Activated naive CD4-positive, alpha-beta T cell treated with anti-CD3 and anti-CD28 coated beads, Interleukin-2, amount 50 U/mL, for 16 hours (primary cell): ENCODE measurements at regions not wholly inside any gene's neighbourhood (a gene's known extent, or its start where the extent isn't known, plus 50 kb on each side); places are given as distances from the start of the nearest gene placed in this dataset.
"Not testable (repeated sequence)": the region's sequence is repeated elsewhere in the genome, so short reads cannot be mapped to it uniquely, and the experiment has no call there.

ENCODE experiments used
- DNase-seq: peaks from one replicate; pipeline ENCODE4 v3.0.0-alpha.2; 2020

GRCh38 chr13:58655086-58655485 lies 1023.5 kb downstream of the PCDH17 start:
- no peak for DNase-seq

GRCh38 chr13:58660826-58661225 lies 1029.3 kb downstream of the PCDH17 start:
- no peak for DNase-seq

GRCh38 chr13:58666331-58666730 lies 1034.8 kb downstream of the PCDH17 start:
- no peak for DNase-seq

GRCh38 chr13:58667096-58667495 lies 1035.6 kb downstream of the PCDH17 start:
- no peak for DNase-seq

GRCh38 chr13:58680115-58680514 lies 1048.6 kb downstream of the PCDH17 start:
- DNase-seq, result no peak

GRCh38 chr13:58682616-58683015 lies 1051.1 kb downstream of the PCDH17 start:
- no peak for DNase-seq

GRCh38 chr13:58687148-58687547 lies 1055.6 kb downstream of the PCDH17 start:
- DNase-seq, result no peak

- no peak for DNase-seq
Observed at GRCh38 chr13:58698531-58698930, 1067.0 kb downstream of the PCDH17 start.

GRCh38 chr13:58704953-58705352 lies 1073.4 kb downstream of the PCDH17 start:
- DNase-seq, result no peak

GRCh38 chr13:58706421-58706820 lies 1074.9 kb downstream of the PCDH17 start:
- no peak for DNase-seq

GRCh38 chr13:58712191-58712590 lies 1080.6 kb downstream of the PCDH17 start:
- DNase-seq, result no peak

- DNase-seq, result not testable (repeated sequence)
Observed at GRCh38 chr13:58714016-58714415, 1082.5 kb downstream of the PCDH17 start.

GRCh38 chr13:58721273-58721672 lies 1089.7 kb downstream of the PCDH17 start:
- no peak for DNase-seq

GRCh38 chr13:58728126-58728525 lies 1096.6 kb downstream of the PCDH17 start:
- DNase-seq, result no peak

GRCh38 chr13:58729361-58729760 lies 1097.8 kb downstream of the PCDH17 start:
- no peak for DNase-seq

GRCh38 chr13:58744686-58745085 lies 1113.1 kb downstream of the PCDH17 start:
- no peak for DNase-seq

GRCh38 chr13:58767566-58767965 lies 1136.0 kb downstream of the PCDH17 start:
- no peak for DNase-seq

- no peak for DNase-seq
Observed at GRCh38 chr13:58773280-58773859, 1141.8 kb downstream of the PCDH17 start.

- no peak for DNase-seq
Observed at GRCh38 chr13:58782736-58783135, 1151.2 kb downstream of the PCDH17 start.

GRCh38 chr13:58792854-58793253 lies 1161.3 kb downstream of the PCDH17 start:
- no peak for DNase-seq

- DNase-seq, result no peak
Observed at GRCh38 chr13:58795715-58796114, 1164.2 kb downstream of the PCDH17 start.

- no peak for DNase-seq
Observed at GRCh38 chr13:58804832-58805231, 1173.3 kb downstream of the PCDH17 start.

GRCh38 chr13:58806401-58806800 lies 1174.9 kb downstream of the PCDH17 start:
- no peak for DNase-seq

GRCh38 chr13:58823701-58824100 lies 1192.2 kb downstream of the PCDH17 start:
- no peak for DNase-seq

GRCh38 chr13:58827904-58828303 lies 1196.4 kb downstream of the PCDH17 start:
- DNase-seq, result no peak

- no peak for DNase-seq
Observed at GRCh38 chr13:58830841-58831240, 1199.3 kb downstream of the PCDH17 start.
